IPS-18a (cell line): ENCODE measurements at regions not wholly inside any gene's neighbourhood (a gene's known extent, or its start where the extent isn't known, plus 50 kb on each side); places are given as distances from the start of the nearest gene placed in this dataset.

Experiments
- H3K27ac ChIP-seq: one replicate; pipeline ENCODE4 v1.5.1; 2013; ENCODE audit warnings: low read length
- H3K27me3 ChIP-seq: one replicate; pipeline ENCODE4 v1.6.1; 2013; ENCODE audit warnings: mild to moderate bottlenecking, low read length; ENCODE audit not compliant: control insufficient read depth, insufficient read depth
- H3K36me3 ChIP-seq: one replicate; pipeline ENCODE4 v1.6.1; 2013; ENCODE audit warnings: low read depth, low read length; ENCODE audit not compliant: control insufficient read depth
- H3K4me1 ChIP-seq: one replicate; pipeline ENCODE4 v1.6.1; 2013; ENCODE audit warnings: low read depth, low read length; ENCODE audit not compliant: control insufficient read depth
- H3K4me3 ChIP-seq: one replicate; pipeline ENCODE4 v1.5.1; 2013; ENCODE audit warnings: low read length
- H3K9ac ChIP-seq: one replicate; pipeline ENCODE4 v1.6.1; 2013; ENCODE audit warnings: mild to moderate bottlenecking, low read length, moderate library complexity
- H3K9me3 ChIP-seq: one replicate; pipeline ENCODE4 v1.6.1; 2013; ENCODE audit warnings: low read depth, low read length; ENCODE audit not compliant: control insufficient read depth

GRCh38 chr1:38310079-38310478 is 263.5 kb upstream of the POU3F1 start:
- no peak overlapping the region for H3K4me3 ChIP-seq
- H3K27ac ChIP-seq: no peak overlapping the region
- H3K9me3 ChIP-seq: no peaks in the 10 kb centered on the region
- H3K4me1 ChIP-seq: no peaks in the 10 kb centered on the region
- H3K9ac ChIP-seq: no peak overlapping the region
- H3K36me3 ChIP-seq: no peaks in the 10 kb centered on the region
- no peaks in the 10 kb centered on the region for H3K27me3 ChIP-seq

- Histone ChIP-seq H3K4me3 (no peak overlapping the region), H3K27ac (no peak overlapping the region)
These were observed 262.2 kb upstream of the POU3F1 start for GRCh38 chr1:38308780-38309179.

GRCh38 chr1:38305666-38306065 is 259.1 kb upstream of the POU3F1 start:
- no peak overlapping the region for H3K9ac ChIP-seq
- H3K4me1 ChIP-seq: no peaks in the 10 kb centered on the region
- H3K36me3 ChIP-seq: no peaks in the 10 kb centered on the region
- no peaks in the 10 kb centered on the region for H3K27me3 ChIP-seq
- no peaks in the 10 kb centered on the region for H3K9me3 ChIP-seq
- H3K4me3 ChIP-seq: no peak overlapping the region
- H3K27ac ChIP-seq: no peak overlapping the region

More at GRCh38 chr1:38308780-38309179, 262.2 kb upstream of the POU3F1 start:
- Histone ChIP-seq H3K9ac (no peak overlapping the region), H3K36me3 (no peaks in the 10 kb centered on the region), H3K4me1 (no peaks in the 10 kb centered on the region), H3K27me3 (no peaks in the 10 kb centered on the region), H3K9me3 (no peaks in the 10 kb centered on the region)

GRCh38 chr1:38303843-38304242 is 257.2 kb upstream of the POU3F1 start:
- H3K27ac ChIP-seq: no peak overlapping the region
- H3K36me3 ChIP-seq: no peaks in the 10 kb centered on the region
- no peaks in the 10 kb centered on the region for H3K4me1 ChIP-seq
- H3K9ac ChIP-seq: no peak overlapping the region
- no peaks in the 10 kb centered on the region for H3K9me3 ChIP-seq
- H3K4me3 ChIP-seq: no peak overlapping the region
- no peaks in the 10 kb centered on the region for H3K27me3 ChIP-seq

GRCh38 chr1:38301040-38301439 is 254.4 kb upstream of the POU3F1 start:
- Histone ChIP-seq H3K4me3 (no peak overlapping the region), H3K27ac (no peak overlapping the region), H3K27me3 (no peaks in the 10 kb centered on the region), H3K9ac (no peak overlapping the region), H3K9me3 (no peaks in the 10 kb centered on the region), H3K36me3 (no peaks in the 10 kb centered on the region), H3K4me1 (no peaks in the 10 kb centered on the region)

- H3K27me3 ChIP-seq: no peaks in the 10 kb centered on the region
- no peaks in the 10 kb centered on the region for H3K36me3 ChIP-seq
- H3K4me3 ChIP-seq: no peak overlapping the region
- no peaks in the 10 kb centered on the region for H3K4me1 ChIP-seq
- no peak overlapping the region for H3K9ac ChIP-seq
- no peak overlapping the region for H3K27ac ChIP-seq
- H3K9me3 ChIP-seq: no peaks in the 10 kb centered on the region
These were observed 254.0 kb upstream of the POU3F1 start for GRCh38 chr1:38300616-38301015.

GRCh38 chr1:38297842-38298241 is 251.2 kb upstream of the POU3F1 start:
- no peak overlapping the region for H3K27ac ChIP-seq
- peaks cover 6% of the 10 kb centered on the region for H3K27me3 ChIP-seq
- no peaks in the 10 kb centered on the region for H3K9me3 ChIP-seq
- no peaks in the 10 kb centered on the region for H3K36me3 ChIP-seq
- no peak overlapping the region for H3K9ac ChIP-seq
- peaks cover 2% of the 10 kb centered on the region for H3K4me1 ChIP-seq
- H3K4me3 ChIP-seq: no peak overlapping the region

- Histone ChIP-seq H3K27ac (no peak overlapping the region), H3K36me3 (no peaks in the 10 kb centered on the region), H3K27me3 (peaks cover 8% of the 10 kb centered on the region), H3K9ac (no peak overlapping the region), H3K9me3 (no peaks in the 10 kb centered on the region), H3K4me1 (peaks cover 8% of the 10 kb centered on the region), H3K4me3 (no peak overlapping the region)
These were observed 250.7 kb upstream of the POU3F1 start for GRCh38 chr1:38297246-38297645.

GRCh38 chr1:38296047-38296446 is 249.5 kb upstream of the POU3F1 start:
- Histone ChIP-seq H3K9me3 (no peaks in the 10 kb centered on the region), H3K36me3 (no peaks in the 10 kb centered on the region), H3K27me3 (peaks cover 8% of the 10 kb centered on the region)

GRCh38 chr1:38293567-38293966 is 247.0 kb upstream of the POU3F1 start:
- Histone ChIP-seq H3K9me3 (no peaks in the 10 kb centered on the region), H3K27ac (no peak overlapping the region), H3K9ac (no peak overlapping the region), H3K27me3 (peaks cover 8% of the 10 kb centered on the region), H3K4me1 (peaks cover 17% of the 10 kb centered on the region), H3K4me3 (no peak overlapping the region), H3K36me3 (no peaks in the 10 kb centered on the region)

More at GRCh38 chr1:38296047-38296446, 249.5 kb upstream of the POU3F1 start:
- H3K27ac ChIP-seq: no peak overlapping the region
- H3K9ac ChIP-seq: no peak overlapping the region
- H3K4me3 ChIP-seq: no peak overlapping the region
- peaks cover 17% of the 10 kb centered on the region for H3K4me1 ChIP-seq

GRCh38 chr1:38292969-38293368 is 246.4 kb upstream of the POU3F1 start:
- H3K27ac ChIP-seq: no peak overlapping the region
- peaks cover 18% of the 10 kb centered on the region for H3K4me1 ChIP-seq
- H3K27me3 ChIP-seq: peaks cover 8% of the 10 kb centered on the region
- no peaks in the 10 kb centered on the region for H3K9me3 ChIP-seq
- H3K4me3 ChIP-seq: no peak overlapping the region
- no peak overlapping the region for H3K9ac ChIP-seq
- no peaks in the 10 kb centered on the region for H3K36me3 ChIP-seq

- H3K4me1 ChIP-seq: peaks cover 25% of the 10 kb centered on the region
- no peaks in the 10 kb centered on the region for H3K9me3 ChIP-seq
- no peak overlapping the region for H3K9ac ChIP-seq
- peaks cover 8% of the 10 kb centered on the region for H3K27me3 ChIP-seq
- no peak overlapping the region for H3K27ac ChIP-seq
- no peaks in the 10 kb centered on the region for H3K36me3 ChIP-seq
- H3K4me3 ChIP-seq: peak overlapping the region; percentile 28
These were observed 245.4 kb upstream of the POU3F1 start for GRCh38 chr1:38291906-38292521.
